CD1c-positive myeloid dendritic cell (primary cell): ENCODE measurements at regions not wholly inside any gene's neighbourhood (a gene's known extent, or its start where the extent isn't known, plus 50 kb on each side); places are given as distances from the start of the nearest gene placed in this dataset.

Experiments used
- DNase-seq: peaks from one replicate; pipeline ENCODE4 v3.0.0-alpha.2; 2016; ENCODE audit errors: extremely low spot score

DNA sequence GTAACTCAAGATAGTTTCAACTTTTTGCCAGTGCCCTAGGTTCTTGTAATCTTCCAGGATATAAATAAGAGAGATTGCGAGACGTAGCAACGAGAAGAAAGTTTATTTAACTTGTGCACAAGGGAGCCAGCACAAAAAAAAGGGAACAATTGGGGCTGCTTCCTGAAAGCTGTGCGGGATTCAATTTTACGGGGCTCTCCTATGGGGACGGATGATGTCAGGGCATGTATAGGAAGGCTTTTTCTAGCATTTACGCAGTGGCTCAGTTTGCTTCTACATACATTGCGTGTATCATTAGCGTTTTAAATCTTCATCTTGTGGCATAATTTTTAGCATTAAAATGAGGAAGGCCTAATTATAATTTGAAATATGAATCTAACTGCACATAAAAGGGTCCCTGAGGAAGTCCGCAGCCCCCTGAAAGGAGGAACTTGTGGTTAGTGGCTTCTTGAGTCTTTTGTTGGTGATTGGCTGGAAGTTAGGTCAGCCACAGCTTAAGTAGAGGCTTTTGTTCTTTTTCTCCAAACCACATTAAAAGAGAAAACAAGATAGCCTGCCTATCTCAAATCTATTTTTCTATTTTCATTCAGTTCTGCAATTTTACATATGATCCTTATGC lies 668.2 kb upstream of the NDST4 start:
- peak; percentile 24 for DNase-seq

DNA sequence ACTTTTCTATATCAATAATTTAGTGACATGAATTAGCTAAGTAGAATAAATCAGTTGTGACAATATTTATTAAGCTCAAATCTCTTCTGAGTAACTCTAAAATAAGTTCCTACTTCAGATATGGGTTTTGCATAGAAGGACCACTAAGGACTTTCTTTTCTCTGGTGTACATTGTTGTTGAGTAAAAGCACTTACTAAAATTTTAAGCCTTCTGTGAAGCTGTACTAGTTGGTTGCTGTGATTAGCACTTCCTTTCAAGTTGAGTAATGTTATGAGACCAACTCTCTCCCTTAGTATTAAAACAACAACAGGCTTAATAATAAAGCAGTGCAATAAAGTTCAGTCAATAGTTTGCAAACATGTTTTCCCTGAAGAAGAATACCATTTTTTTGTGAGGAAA lies 667.4 kb upstream of the NDST4 start:
- DNase-seq: no peak

DNA sequence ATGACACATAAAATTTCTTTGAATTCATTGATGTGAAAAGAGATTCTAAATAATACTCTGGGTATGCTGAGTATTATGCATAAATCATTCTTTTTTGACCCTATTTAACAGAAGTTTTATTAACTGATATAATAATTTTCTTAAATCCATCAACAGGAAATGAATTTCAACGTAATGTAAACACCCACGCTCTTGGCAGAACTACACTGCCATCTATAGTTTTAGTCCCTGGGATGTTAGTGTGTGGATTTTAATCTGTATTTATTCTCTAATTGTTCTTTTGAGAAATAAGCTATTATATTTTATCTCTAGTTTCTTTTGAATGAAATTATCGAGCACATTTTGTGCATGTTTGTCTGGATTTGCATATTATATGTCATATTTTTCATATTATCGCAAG lies 666.8 kb upstream of the NDST4 start:
- DNase-seq: no peak

DNA sequence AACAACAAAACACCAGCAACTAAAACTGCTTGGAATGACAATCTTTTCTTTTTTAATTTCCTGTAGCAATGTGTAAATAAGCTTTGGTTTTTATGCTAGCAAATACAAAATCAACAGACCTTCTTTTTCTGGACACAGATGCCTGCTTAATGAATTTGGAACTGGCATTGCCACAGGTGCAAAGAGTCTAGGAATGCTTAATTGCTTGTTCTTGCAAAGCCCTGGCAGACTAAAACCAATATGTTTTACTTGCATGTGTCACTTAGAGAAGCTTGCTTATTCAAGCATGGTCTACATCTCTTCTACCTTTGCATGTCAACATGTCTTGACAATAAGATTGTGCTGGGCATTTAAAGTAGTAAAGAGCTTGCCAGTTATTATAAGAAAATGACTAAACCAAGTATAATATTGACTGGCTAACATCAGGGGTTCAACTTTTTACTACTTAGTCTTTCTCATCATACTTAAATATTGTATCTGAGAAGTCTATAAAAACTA lies 656.7 kb upstream of the NDST4 start:
- DNase-seq: no peak

DNA sequence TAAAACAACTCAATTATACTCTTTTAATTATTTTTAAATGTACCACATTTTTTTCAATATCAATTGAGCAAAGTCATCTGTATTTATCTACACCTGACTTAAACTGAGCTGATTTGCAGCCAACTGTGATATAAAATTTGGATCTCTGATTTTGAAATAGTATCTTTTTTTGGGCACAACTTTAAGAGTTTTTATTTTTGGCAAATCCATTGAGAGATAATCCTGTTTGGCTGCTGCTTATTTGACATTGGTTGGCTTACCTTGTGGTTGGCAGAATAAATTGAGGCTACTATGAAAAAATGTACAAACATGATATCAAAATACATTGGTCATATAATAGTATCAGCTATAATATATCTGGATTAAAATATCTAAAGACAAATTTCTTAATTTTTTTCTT lies 656.0 kb upstream of the NDST4 start:
- no peak for DNase-seq

DNA sequence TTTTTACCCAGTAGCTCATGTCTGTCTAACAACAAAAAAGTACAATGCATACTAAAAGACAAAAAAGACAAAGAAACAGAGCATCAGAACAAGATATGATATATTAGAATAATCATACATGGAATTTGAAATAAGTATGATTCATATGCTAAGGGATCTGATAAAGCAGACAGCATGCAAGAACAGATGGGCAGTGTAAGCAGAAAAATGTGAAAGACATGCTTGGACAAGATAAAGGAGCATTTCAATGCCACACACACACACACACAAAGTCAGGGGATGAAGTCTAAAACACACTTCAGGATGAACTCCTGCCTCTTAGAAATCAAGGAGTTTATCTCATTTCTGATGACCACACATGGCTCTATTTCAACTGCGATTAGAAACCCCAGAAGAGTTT lies 649.6 kb upstream of the NDST4 start:
- no peak for DNase-seq

DNA sequence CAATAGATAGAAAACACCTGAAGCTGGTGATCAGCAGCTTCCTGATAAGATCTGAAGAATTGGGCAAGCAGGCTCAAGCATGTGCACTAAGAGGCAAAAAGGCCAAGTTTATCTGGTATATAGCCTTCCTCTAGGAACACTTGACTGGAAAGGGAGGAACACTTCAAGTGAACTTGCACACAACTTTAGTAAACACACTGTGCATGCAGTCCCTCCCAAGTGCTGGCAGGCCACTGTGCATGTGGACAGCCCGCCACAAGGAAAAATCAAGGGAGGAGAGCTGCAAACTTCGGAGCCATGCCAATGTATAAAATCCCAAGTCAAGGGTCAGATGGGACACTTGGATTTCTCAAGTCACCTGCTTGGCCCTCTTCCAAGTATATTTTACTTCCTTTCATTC lies 645.8 kb upstream of the NDST4 start:
- no peak for DNase-seq

DNA sequence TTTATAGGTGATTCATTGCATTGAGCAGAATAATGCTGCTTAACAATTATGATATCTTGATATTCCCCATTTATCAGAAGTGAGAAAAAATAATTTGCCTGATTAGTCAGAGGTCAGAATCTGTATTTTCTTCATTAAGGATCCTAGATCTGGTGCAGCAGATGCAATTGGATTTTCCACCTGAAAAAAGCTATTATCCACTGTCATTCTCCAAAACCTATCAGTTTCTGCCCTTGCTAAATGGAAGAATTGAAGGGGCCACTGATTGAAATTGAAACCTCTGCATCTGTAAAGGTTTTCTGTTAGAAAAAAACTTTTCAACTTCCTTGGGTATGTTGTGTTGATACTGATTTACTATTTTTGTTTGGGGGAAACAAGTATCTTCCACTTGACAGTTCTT lies 636.0 kb upstream of the NDST4 start:
- DNase-seq: no peak

DNA sequence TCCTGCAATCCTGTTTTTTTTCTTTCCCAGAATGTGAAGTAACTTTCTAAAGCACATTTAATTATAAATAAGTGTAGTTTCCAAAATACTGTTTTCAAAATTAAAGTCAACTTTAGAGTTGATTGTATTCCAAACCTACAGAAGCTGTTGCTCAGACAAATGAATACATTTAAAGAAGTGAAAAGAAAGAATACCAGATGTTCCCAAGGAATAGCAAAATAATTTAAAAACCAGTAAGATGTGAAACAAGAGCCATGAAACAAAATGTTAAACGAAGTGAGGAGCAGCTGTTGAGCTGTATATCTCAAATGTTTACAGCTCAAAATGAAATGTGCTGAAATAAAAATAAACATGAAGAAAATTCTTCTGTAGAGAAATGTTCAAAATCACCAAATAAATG lies 627.4 kb upstream of the NDST4 start:
- DNase-seq: no peak

DNA sequence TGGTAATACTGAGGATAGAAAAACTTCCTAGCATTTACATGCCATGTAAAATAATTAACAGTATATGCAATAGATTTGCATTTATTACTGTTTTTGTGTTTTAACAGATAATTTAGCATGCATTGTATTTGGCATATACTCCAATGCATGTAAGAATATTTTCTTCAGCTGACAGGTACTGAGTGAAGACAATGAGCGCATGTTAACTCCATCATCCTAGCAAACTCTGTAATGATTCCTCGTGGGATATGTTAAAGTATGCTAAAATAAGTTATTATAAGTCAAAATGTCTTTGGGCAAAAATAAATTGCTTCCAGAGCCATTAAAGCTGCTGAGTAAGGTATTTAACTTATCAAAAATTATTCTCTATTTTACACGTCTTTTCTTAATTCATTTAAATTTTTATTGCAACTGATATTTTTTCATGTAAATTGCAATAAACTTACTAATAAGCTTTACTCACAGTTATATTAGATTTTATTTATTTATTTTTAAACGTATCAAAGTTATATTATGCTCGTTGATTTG lies 616.4 kb upstream of the NDST4 start:
- no peak for DNase-seq

DNA sequence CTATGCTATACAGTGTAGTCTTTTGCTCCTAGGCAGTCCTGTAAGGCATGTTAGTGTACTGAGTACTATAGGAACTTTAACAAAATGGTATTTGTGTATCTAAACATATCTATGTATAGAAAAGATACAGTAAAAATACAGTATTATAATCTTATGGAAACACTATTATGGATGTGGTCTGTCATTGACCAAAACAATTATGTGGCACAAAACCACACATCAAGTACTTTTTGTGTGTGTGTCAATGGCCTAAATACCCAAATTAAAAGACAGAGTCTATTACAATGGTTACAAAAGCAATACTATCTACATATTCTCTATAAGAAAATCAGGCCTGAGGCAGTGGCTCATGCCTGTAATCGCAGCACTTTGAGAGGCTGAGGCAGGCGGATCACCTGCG lies 610.2 kb upstream of the NDST4 start:
- no peak for DNase-seq

DNA sequence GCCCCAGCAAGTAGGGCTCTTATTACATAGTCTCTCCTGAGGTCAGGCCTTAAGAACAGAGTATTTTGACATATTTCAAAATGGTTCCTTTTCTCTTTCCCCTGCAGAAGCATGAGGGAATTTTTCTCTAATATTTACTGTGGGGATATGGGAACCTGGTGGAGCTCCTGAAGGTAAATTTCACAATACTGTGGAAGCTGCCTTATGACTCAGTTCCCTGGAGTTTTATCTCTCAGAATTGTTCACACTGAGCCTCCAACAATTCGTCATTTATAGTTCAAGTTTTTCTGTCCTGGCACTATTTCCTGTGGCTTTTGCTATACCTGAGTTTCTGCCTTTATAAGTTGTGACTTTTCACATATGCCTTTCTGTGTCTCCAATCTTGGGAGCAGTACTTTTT lies 607.2 kb upstream of the NDST4 start:
- DNase-seq: no peak

DNA sequence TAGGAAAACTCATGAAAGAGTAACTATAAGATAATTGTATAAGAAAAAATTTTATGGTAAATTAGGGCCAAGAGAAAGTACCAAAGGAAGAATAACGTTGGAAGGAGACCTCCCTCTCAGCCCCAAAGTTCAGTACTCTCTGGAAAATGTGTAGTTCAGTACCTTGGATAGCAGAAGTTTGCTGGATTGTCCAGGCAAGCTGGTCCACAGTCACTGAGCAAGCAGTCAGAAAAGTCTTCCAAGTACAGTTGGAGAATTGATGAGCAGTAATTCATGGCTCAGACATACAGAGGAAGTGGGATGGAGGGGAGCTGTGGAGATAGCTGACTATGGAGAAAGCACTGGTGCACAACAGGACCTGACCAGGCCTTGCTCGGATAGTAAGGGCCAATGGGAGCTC lies 598.2 kb upstream of the NDST4 start:
- no peak for DNase-seq

DNA sequence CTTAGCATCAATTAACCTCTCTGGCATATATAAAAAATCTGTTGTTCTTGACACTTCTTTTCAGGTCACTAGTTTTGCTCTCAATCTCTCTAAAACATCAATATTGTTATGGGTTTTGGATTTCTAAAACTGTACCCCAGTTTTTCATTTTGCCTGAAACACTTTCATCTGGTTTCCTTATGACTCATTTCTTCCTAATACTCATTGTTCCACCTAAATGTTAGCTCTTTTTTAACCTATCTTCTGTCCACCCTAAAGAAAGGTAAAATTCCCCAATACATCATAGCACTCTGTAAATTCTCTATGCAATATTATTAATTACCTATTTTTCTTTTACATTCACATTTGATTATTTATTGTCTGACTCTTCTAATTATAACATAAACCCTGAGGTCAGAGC lies 575.5 kb upstream of the NDST4 start:
- no peak for DNase-seq

DNA sequence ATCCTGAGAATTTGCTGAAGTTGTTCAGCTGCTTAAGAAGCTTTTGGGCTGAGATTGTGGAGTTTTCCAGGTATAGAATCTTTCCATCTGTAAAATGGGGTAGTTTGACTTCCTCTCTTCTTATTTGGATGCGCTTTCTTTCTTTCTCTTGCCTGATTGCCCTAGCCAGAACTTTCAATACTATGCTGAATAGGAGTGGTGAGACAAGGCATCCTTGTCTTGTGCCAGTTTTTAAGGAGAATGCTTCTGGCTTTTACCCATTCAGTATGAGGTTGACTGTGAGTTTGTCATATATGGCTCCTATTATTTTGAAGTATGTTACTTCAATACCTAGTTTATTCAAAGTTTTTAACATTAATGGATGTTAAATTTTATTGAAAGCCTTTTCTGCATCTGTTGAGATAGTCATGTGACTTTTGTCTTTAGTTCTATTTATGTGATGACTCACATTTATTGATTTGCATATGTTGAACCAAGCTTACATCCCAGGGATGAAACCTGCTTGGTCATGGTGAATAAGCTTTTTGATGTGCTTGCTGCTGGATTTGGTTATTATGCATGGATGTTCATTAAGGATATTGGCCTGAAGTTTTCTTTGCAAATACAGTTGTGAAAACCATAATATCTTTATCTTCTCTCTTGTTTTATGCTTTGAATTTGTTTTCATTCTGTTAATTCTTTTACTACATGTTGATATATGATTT lies 573.8 kb upstream of the NDST4 start:
- DNase-seq: no peak

DNA sequence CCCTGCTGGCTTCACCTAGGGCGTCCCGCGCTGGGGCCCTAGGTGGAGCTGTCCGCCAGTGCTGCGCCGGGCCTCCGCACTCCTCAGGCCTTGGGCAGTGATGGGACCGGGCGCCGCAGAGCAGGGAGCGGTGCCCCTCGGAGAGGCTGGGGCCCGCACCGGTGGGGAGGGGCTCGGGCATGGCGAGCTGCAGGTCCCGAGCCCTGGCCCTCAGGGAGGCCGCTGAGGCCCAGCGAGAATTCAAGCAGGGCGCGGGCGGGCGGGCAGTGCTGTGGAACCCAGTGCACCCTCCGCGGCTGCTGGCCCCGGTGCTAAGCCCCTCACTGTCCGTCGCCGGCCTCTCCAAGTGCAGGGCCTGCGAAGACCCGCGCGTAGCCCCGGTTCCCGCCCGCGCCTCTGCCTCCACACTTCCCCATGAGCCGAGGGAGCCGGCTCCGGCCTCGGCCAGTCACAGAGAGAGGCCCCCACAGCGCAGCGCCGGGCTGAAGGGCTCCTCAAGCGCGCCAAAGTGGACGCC lies 565.1 kb upstream of the NDST4 start:
- no peak for DNase-seq

DNA sequence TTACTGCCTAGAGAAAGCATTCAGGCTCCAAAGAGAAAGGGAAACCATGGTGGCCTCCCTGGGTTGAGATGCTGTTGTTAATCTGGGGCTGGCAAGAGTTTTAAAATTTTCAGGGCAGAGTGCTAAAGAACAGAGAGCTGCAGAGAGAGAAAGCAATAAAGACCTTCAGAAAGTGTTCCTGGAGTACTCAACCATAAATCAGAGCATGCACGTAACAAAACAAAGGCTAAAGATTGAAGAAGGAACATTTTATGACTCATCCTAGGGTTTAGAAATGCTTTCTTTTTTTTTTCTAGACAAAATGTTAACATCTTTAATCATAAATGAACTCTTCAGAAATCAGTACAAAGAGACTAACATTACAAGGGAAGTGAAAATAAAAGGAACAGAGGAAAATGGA lies 562.3 kb upstream of the NDST4 start:
- no peak for DNase-seq

DNA sequence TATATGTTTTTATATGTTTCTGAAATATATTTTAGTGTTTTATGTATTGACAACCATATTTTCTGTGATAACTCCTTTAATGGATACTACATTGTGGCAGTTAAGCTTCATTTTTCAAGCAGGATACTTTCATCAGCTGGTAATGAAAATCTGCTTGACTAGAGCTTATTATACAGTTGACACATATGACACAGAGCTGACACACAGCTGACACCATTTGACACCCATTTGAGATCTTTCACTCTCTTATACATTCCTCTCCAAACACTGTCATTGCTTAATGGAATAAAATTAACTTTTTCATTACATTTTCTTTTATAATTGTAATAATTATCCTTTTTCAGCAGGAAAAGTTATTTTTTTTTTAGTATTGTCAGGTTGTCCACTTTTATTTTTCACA lies 561.1 kb upstream of the NDST4 start:
- no peak for DNase-seq

DNA sequence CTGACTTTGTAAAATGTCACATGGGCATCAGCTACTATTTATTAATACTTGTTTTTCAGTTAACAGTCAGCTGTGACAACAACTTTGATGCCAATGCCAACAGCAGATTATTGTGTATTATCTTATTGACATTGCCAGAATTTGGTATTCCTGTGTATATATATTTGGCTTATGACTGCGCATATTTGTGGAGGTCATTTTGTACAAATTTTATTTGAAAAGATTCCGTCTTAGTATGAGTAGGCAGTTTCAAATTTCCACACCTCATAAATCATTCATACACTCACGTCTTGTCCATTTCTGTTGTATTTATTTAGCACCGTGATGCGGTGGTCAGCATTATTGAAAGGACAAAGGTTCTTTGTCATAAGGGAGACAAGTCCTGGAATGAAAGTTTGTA lies 558.2 kb upstream of the NDST4 start:
- DNase-seq: no peak

DNA sequence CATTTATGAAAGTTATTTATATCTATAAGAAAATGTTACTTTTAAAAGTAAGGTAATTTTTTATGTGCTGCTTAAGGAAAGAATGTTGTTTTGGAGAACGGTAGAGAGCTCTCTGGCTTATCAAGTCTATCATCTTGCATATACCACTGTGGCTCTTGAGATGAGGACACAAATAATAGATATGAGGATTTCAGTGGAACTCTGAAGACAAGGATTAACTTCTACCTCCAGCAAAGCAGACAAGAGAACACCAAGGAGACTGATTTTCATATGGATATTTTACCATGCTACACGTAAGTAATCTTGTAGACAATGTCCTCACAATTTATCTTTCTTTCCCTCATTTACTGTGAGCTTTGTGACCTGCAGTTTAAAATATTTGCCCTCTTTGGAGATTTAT lies 557.5 kb upstream of the NDST4 start:
- DNase-seq: no peak

DNA sequence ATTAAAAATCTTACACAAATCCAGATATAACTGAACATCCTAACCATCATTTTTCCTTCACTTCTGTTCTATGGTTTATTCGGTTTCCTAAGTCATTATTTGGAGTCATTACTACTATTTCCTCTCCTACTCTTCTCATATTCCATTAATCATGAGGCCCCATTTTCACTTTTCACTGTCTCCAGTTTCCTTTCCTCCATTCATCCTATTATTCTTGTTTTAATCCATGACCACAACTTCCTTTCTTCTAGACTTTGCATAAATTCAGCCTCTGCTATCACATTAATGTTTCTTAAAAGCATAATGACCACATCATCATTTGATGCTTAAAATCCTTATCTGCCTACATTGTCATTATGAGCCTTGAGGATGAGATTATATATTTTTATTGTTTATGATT lies 555.0 kb upstream of the NDST4 start:
- no peak for DNase-seq

DNA sequence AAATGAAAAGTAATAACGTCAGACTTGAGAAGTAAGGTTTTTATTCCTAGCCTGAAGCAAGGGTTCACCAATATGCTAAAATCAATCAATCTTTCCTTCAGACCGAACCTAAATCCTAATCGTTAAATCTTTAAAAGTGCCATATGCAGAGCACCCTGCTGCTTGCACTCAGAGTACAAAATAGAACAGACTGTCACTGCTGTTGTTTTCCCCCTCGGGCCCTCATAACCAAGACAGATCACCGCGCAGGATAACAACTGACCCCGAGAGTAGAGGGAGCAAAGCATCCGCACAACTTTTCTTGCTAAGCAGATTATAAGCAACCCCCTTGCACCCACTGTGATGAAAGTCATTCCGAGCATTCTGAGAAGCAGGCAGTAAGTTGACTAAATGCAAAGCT lies 550.9 kb upstream of the NDST4 start:
- no peak for DNase-seq

DNA sequence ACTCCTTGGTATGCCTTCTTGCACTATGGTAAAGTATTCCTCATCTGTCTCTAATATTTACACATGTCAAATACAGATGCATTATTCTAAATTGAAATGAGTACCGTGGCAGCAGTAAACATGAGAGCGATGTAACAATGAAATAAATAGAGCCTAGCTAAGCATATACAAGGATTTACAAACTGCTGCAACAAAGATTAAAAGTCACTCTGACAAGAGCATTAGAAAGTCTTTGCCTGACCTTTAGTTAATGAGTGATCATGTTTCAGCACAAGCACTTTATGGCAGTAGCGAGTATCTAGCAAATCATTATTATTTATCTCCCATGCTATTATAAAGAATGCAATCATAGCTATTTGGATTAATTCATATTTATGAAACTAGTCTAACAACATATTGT lies 547.0 kb upstream of the NDST4 start:
- DNase-seq: no peak
